Activated gamma-delta T cell treated with anti-CD3 and anti-CD28 coated beads, Interleukin-2, amount 50 U/mL, for 16 hours (primary cell): ENCODE measurements at regions not wholly inside any gene's neighbourhood (a gene's known extent, or its start where the extent isn't known, plus 50 kb on each side); places are given as distances from the start of the nearest gene placed in this dataset.

ENCODE experiments used
- DNase-seq: peaks from one replicate; pipeline ENCODE4 v3.0.0-alpha.2; 2020; ENCODE audit warnings: low read depth

DNA sequence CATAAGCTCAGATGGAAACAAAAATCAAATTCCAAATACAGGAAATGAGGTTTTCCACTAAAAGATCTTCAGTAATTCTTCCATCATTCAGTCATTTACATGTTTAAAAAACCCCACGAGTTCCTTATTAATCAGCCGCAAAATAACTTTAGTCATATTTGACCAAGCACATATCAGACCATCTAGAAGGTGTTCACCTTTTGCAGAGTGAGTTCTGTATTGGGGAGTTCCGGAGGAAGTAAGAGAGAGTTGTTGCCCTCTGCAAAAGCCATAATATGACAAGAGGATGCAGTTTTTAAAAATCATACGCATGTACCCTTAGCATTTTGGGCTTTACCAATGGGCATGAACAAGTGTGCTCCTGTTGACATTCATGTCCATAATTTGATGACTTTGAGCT, 61.6 kb downstream of the CCR1 start:
- DNase-seq, result no peak

DNA sequence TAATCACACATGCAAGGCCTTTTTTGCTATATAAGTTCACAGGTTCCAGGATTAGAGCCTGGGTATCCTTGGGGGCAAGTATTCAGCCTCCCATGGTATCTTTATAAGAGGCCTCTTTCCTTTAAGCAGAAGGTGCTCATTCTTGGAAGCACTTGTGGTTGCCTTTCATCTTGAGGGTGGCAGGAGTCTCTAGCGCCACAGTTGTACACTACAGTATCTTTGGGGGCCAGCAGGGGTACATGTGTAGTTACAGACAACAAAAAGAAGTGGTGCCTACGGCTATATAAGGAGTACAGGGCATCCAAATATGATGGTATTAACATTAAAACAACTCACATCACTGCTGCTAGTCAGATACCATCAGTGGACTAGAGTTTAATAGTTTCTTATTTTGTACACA, 62.1 kb downstream of the CCR1 start:
- no peak for DNase-seq

DNA sequence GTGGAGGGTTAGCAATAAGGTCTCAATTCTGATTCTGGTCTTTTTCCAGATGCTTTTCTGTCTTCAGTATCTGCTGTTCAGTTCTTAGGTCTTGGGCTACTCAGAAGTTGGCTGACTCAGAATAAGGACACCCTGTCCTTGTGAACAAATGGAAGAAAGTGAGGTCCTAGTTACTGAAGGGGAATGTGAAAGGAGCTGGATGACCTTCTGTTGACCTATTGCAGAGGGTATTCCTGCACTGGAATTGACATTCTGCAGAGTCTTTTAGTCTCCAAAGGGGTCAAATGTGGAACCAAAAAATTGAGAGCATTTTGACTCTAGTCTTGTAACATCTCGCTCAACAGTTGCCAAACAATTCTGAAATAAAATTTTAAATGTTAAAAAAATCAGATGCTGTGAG, 63.0 kb downstream of the CCR1 start:
- DNase-seq, result no peak

DNA sequence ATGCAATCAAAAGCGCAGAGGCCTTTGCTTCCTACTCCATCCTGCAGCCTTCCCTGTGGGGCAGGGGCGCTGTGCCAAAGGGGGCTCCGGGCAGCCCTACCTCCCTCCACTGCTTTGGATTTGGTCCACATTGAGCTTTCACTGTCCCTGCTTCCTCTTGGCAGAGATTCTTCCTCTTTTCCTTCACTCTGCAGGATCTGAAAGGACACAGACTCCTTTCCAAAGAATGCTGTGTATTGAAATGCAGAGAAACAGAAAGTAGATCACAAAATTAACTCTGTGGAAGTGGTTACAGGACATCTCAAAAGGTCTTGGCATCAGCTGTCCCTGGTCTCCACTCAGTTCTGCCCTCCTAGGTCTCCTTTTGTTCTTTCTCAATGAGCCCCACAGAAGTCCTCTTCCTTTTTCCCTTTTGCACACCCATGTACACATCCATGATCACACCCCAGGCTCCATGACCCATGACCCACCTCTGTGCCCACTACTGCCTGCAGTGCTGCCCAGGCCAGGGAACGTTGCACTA, 64.1 kb downstream of the CCR1 start:
- DNase-seq, result no peak

DNA sequence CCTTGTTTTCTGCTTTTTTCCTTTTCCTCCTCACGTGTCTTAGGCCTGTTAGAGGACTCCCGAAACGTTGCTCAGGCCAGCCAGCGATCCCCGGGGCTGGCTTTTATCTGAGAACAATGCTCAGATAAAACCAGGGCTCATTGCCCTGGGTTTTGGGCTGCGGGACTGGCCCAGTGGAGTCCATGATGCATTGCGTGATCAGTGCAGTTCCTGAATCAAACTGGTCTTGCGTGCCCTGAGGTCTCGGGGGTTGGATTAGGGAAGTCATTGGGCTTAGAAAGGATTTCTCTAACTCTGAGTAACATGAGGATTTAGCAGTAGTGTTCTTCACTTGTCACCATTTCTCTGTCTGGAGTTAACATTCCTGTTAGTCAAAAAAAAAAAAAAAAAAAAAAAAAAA, 66.3 kb downstream of the CCR1 start:
- DNase-seq, result no peak

DNA sequence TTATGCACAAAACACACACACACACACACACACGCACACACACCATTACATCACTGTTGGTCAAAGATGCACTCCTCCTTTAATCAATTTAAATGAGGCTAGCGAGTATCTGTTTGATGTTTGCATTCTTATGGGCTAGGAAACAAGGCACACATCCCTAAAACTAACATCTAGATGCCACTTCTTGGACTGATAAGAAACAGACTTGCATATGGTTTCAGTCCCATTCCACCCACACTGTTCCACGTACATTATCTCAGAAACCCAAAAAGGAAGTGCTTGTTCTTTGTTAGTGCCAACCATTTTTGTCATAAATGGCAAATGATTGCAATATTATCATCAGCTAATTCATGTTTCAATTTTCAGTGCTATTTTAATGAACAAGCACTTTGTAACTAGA, 69.5 kb downstream of the CCR1 start:
- no peak for DNase-seq

DNA sequence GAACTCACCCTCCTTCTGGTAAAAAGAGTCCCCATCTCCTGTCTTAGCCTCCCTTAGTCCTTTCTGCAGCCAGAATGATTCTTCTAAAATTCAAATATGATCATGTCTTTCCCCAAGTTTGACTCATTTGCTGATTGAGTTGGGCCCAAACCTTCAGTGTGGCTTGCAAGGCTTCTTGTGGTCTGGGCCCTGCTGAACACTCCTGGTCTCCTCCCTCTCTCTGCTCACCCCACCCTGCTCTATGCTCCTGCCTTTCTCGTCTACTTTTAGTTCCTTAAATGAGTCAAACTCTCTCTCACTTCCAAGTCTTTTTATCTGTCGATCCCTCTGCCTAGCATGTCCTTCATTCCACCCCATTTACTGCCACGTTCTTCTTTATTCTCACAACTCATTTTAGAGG, 72.6 kb downstream of the CCR1 start:
- no peak for DNase-seq

DNA sequence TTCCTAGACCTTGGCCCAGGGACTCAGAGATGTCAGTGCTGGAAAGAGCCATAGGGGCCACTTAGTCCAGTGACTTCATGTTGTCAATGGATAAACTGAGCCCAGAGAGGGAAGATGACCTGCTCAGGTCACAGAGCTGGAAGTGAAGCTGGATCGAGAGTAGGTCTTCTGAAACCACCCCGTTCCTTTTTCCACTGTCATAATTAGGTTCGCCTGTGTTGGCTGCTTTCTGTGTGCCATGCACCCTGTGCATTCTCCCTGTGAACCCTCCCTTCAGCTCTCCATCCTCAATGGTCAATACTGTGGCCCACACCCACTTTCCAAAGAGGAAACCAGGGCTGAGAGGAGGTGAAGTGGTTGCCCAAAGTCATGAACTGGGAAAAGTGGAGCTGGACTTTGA, 74.8 kb downstream of the CCR1 start:
- no peak for DNase-seq

DNA sequence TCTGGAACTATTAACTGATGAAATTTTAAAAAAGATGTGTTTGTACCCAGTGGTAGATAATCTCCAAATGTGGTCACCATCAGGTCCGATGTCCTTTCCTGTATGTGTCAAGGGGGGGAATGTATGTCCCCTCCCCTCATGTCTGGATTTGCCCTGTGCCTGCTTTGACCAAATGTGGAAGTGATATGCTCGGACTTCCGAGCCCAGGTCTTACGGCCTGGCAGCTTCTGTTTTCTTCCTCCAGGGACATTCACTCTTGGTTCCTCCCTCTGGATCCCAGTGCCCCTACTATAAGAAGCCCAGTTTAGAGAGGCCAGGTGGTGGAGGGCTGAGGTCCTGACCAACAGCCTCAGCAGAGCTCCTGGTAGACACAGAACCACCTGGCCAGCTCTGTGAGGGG, 75.5 kb downstream of the CCR1 start:
- no peak for DNase-seq

DNA sequence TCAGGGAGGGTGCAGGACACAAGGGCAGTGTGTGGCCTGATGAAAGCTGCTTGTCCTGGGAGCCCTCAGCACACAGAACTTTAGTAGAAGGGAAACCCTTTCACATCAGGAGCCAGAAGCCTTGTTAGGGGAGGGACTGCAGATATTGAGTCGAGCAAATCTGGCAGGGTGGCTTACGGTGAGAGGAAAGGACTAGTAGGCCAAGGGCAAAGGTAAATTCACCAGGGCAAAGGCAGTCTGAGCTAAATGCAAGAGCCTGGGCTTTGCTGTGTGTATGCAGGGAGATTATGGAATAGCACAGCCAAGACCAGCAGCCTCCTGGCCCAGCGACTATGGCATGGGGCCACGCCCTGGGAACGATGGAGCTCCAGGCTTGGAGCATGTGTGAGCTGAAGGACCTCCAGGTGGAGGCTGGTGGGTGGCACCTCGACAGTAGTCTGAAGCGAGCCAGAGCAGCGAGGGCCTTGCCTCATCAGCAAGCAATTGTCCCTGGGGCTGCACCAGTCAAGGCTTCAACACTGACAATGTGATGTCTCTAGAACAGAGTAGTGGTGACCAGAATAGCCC, 76.1 kb downstream of the CCR1 start:
- DNase-seq, result no peak

DNA sequence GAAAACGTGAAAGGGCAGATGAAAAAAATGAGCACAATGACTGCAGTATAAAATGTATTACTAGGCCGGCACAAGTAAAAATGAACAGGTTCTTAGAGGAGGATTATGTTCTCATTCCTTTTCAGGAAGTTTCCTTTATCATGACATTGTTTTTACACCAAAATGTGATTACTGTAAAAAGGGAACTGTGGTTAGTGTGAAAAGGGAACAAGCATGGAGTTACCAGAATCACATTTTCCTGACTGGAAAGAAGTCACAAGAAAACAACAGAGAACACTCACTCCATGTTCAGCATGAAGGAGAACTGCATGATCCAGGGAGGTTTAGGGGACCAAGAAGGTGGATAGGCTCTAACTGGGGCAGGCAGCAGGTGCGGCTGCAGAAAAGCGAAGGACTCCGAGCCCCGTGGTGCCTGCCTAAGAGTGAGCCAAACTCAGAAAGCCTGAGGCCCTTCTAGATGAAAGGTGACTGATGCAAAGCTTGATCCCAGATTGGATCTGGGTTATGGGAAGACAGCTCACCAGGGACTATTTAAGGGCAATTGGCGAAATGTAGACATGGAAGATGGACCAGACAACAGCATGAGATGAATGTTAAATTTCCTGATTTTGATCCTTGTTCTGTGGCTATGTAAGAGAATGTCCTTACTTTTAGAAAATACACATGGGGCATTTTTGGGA, 77.3 kb downstream of the CCR1 start:
- no peak for DNase-seq

DNA sequence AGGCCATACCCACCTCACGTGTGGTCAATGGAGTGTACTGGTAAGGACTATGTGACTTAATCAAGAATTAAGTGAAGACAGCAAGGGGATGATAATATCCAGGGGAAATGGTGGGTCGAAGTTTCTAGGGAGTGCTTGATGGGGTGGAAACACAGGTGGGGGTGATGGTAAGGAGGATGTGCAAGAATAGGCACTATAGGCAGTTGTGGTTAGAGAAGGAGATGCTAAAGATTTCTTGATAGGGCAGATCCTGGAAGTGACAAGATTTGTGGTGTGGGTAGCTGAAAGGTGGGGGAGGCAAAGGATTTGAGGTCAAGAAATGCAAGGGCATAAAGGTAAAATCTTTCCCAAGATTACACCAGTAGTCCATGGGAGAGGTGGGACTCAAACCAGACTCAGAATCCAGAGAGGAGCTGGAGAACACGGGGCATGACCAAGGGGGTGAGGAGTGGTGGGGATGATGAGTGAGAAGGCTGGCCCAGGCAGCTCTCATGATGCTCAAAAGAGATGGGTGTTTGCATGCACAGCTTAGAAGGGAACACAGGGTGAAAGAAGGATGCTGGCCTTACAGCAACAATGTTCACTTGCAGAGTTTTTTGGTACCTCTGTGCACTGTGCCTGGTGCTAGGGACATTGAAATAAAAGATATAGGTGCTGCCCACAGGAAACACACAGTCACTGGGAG, 78.4 kb downstream of the CCR1 start:
- no peak for DNase-seq

DNA sequence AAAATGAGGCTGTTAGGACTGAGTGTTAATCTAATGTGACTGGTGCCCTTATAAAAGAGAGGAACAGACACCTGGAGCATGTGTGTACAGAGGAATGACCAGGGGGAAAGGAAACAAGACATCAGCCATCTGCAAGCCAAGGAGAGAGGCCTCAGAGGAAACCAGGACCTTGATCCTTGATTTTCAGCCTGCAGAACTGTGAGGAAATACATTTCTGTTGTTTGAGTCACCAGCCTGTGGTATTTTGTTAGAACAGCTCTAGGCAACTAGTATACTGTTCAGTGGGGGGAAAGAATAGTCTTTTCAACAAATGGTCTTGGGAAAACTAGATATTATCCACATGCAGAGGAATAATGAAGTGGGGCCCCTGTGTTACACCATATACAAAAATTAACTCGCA, 80.6 kb downstream of the CCR1 start:
- DNase-seq, result no peak

DNA sequence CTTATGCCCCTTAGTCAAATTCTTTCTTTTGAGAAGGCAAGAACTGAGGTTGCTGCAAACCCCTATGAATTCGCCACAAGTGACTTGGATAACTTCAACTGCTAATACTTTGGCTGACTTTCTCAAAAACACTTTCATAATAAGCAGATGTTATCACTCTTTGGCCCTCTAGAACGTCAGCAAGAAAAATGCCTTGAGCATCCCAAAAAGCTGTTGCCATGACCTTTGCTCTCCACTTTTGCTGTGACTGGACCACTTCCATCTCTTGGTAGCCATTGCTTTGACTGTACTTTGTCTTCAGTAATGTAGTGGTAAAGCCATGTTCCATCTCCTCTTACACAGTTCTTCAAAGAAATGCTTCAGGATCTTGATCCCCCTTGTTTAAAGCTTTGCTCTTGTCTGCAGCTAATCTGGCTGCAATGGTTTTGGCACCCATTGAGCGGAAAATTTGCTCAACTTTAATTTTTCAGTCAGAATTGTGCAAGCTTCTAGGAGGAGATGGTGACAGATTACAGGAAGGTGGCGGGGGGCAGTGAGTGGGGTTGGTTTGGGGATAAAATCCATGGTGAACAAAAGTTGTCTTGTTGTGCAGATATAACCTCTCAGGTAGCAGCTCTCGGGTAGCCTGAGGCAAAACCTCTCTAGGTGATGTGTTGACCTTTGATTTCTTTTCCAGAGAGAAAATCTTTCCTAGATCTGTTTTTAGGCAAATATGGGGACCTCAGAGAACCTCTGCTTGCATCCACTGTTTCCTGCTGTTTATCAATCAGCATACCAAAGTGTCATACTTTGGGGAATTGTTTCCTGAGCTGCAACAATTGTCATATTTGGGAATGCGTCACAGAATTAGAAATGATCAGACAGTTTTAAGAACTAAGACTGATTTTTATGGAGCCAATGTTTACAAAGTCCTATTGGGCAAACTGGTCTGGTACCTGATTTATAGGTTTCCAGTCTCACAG, 83.6 kb downstream of the CCR1 start:
- no peak for DNase-seq

DNA sequence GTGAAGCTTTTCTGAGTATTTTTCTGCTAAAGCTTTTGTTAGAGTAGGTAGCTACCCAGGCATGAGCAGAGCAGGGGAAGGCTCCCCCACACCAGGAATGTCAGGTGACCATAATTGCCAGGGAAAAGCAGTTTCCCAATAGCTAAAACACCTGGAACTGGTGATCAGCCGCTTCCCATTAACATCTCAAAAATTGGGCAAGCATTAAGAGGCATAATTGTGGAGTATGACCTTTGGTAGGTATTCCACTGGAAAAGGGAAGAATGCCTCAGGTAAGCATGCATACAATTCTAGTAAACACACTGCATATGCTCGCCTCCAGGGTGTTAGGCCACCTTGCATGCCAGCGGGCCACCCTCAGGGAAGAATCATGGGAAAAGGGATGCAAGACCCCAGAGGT, 84.5 kb downstream of the CCR1 start:
- no peak for DNase-seq

DNA sequence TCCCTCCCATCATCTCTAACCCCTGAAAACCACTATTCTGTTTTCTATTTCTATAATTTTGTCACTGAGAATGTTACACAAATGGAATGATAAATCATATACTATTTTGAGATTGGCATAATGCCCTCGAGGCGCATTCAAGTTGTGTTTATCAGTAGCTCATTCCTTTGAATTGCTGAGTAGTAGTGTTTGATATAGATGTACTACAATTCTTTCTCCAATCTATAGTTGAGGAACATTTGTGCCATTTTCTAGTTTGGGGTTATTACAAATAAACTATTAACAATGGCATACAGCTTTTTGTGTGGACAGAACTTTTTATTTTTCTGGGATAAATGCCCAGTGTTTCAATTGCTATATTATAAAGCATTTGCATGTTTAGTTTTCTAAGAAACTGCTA, 86.0 kb downstream of the CCR1 start:
- no peak for DNase-seq

DNA sequence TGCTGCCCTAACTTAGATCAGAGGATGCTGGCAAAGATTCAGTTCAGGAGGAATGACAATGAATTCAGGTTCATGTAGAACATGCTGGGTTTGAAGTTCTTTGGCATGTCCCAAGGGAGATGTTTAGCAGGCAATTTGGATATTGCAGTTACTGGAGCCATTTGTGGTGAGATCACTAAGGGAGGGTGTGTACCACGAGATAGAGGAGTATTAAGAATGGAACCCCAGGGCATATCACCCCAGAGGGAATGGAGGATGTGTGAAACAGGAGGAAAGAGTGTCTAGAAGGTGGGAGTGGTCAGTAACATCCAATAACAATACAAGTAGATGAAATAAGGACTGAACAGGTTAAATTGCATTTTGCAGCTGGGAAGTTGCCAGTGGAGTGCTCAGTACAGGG, 87.1 kb downstream of the CCR1 start:
- DNase-seq, result no peak

DNA sequence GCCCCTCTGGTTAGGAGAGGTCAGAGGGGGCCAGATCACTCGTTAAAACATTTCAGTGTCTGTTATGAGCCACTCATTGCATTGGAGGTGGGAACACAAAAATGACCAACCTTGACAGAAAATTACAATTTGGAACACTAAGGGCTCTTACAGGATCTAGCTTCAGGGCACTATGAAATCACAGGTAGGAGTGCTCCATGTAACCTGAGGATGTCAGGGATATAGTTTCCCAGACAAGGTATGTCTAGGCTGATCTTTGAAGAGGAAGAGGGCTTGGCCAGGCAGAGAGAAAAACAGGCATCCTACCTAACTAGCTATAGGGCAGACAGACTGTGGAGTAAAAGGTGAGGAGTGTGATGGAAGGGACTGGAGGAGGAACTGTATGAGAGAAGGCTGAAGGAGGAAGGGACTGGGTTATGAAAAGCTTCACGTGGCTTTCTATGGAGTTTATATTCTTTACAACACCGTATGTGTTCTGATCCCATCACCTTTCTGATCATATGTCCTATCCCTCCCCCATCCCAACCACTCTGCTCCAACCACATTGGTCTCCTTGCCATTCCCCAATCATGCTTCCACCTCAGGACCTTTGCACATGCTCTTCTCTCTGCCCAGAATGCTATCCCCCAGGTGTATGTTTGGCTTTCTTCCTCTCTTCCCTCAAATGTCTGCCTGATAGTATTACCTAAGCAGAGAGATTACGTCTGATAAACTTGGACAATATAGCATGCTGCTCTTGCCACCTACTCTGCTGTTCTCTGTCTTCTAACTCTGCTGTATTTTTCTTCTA, 88.2 kb downstream of the CCR1 start:
- DNase-seq, result no peak

DNA sequence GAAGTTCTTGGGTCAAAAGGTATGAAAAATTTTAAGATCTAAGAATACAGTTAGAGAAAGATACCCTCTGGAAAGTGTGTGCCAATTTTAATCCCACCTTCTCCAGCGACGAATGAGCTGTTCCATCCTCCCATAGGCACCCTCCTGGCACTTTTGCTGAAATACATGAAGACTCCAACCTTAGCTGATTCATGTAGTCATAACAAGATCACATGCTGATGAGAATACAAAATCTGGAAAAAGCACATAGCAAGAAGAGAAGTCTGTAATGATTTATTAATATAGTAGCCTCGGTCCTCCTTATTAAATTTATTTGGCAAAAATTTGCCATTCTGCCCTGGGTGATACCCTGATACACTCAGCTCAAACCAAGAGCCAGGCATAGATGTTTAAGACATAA, 88.9 kb downstream of the CCR1 start:
- DNase-seq, result no peak

DNA sequence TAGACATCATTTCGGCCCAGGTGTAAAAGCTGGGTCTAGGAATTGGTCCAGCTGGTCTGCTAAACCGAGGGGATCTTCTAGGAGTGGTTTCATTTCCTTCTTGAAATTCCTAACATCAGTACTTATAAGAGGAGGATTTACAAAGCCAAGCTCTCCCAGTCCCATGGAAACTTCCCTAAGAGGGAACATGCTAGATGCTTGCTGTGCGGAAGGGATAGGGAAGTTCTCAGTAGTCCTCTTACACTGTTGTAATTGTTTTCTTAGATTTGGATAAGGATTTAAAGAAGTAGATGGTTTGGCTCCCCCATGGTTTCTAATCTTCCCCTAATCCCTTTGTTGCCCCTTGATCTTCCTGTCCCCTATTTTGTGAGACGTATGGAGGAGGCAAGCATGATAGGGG, 89.7 kb upstream of the XCR1 start:
- DNase-seq, result no peak

DNA sequence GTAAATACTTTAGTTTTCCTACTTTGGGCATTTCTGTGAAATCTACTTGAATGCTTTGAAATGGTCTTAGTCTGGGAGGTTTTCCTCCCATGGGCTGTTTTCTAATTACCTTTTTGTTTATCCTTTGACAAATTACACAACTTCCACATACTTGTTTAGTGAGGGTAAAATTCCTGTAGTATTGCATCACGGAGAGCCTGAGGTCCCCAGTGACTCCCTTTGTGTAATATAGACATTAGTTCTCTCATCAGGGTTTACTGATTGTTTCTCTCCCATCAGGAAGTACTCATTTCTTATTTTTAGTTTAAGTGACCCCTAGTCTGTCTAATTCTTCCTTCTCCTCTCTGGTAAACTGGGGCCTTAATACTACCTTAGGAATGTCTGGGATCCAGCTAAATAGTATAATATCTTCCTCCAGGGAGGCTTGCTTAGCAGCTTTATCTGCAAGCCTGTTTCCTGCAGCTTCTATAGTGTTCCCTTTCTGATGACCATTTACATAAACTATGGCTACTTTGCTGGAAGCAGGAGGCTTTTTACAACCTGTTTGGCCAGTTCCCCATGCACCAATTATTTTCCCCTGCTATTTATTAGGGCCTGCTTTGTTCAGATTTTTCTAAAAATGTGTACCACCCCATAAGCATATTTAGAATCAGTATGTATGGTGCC, 87.2 kb upstream of the XCR1 start:
- no peak for DNase-seq
